H1 (cell line): ENCODE measurements at regions not wholly inside any gene's neighbourhood (a gene's known extent, or its start where the extent isn't known, plus 50 kb on each side); places are given as distances from the start of the nearest gene placed in this dataset.
"Not testable (repeated sequence)": the region's sequence is repeated elsewhere in the genome, so short reads cannot be mapped to it uniquely, and the experiment has no call there.

Experiments
- CTCF ChIA-PET: fragments of 300-600 bp; sonication (Branson Sonifier 250); formaldehyde crosslinking; loops from one replicate; lab custom pipeline; 2021; ENCODE audit not compliant: partially characterized antibody; lab: Charles Lee
- POLR2A ChIA-PET: fragments of 300-600 bp; sonication (Branson Sonifier 250); formaldehyde crosslinking; loops from one replicate; lab custom pipeline; 2021; ENCODE audit warnings: inconsistent platforms; ENCODE audit not compliant: partially characterized antibody; lab: Charles Lee
- DNase-seq, 2 experiments: peaks; one replicate each; pipeline versions ENCODE4 v3.0.0 to v3.0.0-alpha.2; 2010 to 2022; ENCODE audit warnings: low spot score in 2 of 2, low read depth in 1 of 2, mixed read lengths in 1 of 2
- FAIRE-seq: peaks from 2 replicates; lab custom pipeline; 2011; peaks lifted over from hg19 to GRCh38; lab: Jason Lieb, UNC
- H2AFZ ChIP-seq: 2 replicates; pipeline ENCODE4 v1.8.1; 2012; ENCODE audit warnings: low read length, inconsistent platforms
- H2AK5ac ChIP-seq: 2 replicates; pipeline ENCODE4 v1.6.1; 2013; ENCODE audit warnings: low read depth, low read length
- H2BK120ac ChIP-seq: replicated peaks from 2 replicates; pipeline ENCODE3; 2013; ENCODE audit warnings: low read depth, low read length, inconsistent platforms
- H2BK12ac ChIP-seq: 2 replicates; pipeline ENCODE4 v1.6.1; 2013; ENCODE audit warnings: low read depth, low read length
- H2BK15ac ChIP-seq: 2 replicates; pipeline ENCODE4 v1.6.1; 2013; ENCODE audit warnings: low read length
- H2BK20ac ChIP-seq: 2 replicates; pipeline ENCODE4 v1.6.1; 2013; ENCODE audit warnings: low read length
- H2BK5ac ChIP-seq: 2 replicates; pipeline ENCODE4 v1.6.1; 2013; ENCODE audit warnings: low read depth, low read length
- H3K14ac ChIP-seq: 2 replicates; pipeline ENCODE4 v1.6.1; 2013; ENCODE audit warnings: inconsistent platforms; ENCODE audit not compliant: insufficient read length
- H3K18ac ChIP-seq: 2 replicates; pipeline ENCODE4 v1.6.1; 2013; ENCODE audit warnings: low read length; ENCODE audit errors: extremely low read depth
- H3K23ac ChIP-seq: 2 replicates; pipeline ENCODE4 v1.6.1; 2013; ENCODE audit warnings: inconsistent platforms; ENCODE audit not compliant: insufficient read length
- H3K23me2 ChIP-seq: 2 replicates; pipeline ENCODE4 v1.6.1; 2013; ENCODE audit warnings: low read depth, low read length
- H3K27ac ChIP-seq: 2 replicates; pipeline ENCODE4 v1.6.1; 2011; ENCODE audit warnings: low read depth, low read length, inconsistent platforms
- H3K27me3 ChIP-seq, 4 experiments: replicated peaks in 1 of 4; 1 replicate in 1 of 4; 2 replicates in 3 of 4; pipeline versions ENCODE4 v1.6.1 to v1.8.1; 2011 to 2013; ENCODE audit warnings: low read length in 3 of 4, mild to moderate bottlenecking in 3 of 4, inconsistent platforms in 2 of 4, mixed read lengths in 2 of 4, moderate library complexity in 1 of 4; ENCODE audit not compliant: control insufficient read depth in 3 of 4, insufficient read depth in 3 of 4; ENCODE audit errors: extremely low read depth in 1 of 4
- H3K36me3 ChIP-seq, 4 experiments: 2 replicates each; pipeline versions ENCODE4 v1.6.1 to v1.8.1; 2011 to 2013; ENCODE audit warnings: mild to moderate bottlenecking in 4 of 4, low read length in 3 of 4, moderate library complexity in 2 of 4, control low read depth in 1 of 4, inconsistent platforms in 1 of 4; ENCODE audit not compliant: insufficient read depth in 4 of 4, control insufficient read depth in 2 of 4
- H3K4ac ChIP-seq: replicated peaks from 2 replicates; pipeline ENCODE3; 2013; ENCODE audit warnings: low read length, low read depth, mixed read lengths, inconsistent platforms; ENCODE audit not compliant: insufficient read length
- H3K4me1 ChIP-seq, 4 experiments: replicated peaks in 1 of 4; 1 replicate in 1 of 4; 2 replicates in 3 of 4; pipeline versions ENCODE4 v1.6.1 to v1.8.1; 2011 to 2013; ENCODE audit warnings: low read length in 3 of 4, inconsistent platforms in 2 of 4, mixed read lengths in 1 of 4; ENCODE audit not compliant: insufficient read depth in 4 of 4, control insufficient read depth in 3 of 4
- H3K4me2 ChIP-seq, 2 experiments: 2 replicates each; pipeline versions ENCODE4 v1.6.1 to v1.8.1; 2011 to 2013; ENCODE audit warnings: low read depth in 2 of 2, low read length in 2 of 2, control low read depth in 1 of 2, inconsistent platforms in 1 of 2, mild to moderate bottlenecking in 1 of 2; ENCODE audit not compliant: insufficient read depth in 1 of 2
- H3K4me3 ChIP-seq, 4 experiments: fragments of 200-600, 300-600 bp in 1 of 4; sonication (generic), shearing (Covaris generic), sonication (Bioruptor Twin) in 1 of 4; 2 replicates each; pipeline versions ENCODE4 v1.5.1 to v1.8.1; 2011 to 2016; ENCODE audit warnings: low read length in 4 of 4, low read depth in 3 of 4, control low read depth in 2 of 4, inconsistent platforms in 2 of 4, mild to moderate bottlenecking in 2 of 4, mixed read lengths in 1 of 4, moderate library complexity in 1 of 4; ENCODE audit not compliant: insufficient read depth in 2 of 4; ENCODE audit errors: extremely low read depth in 1 of 4
- H3K56ac ChIP-seq: replicated peaks from 2 replicates; pipeline ENCODE3; 2013; ENCODE audit warnings: low read depth, mild to moderate bottlenecking, mixed read lengths, low read length, inconsistent platforms; ENCODE audit not compliant: insufficient read length
- H3K79me1 ChIP-seq: 2 replicates; pipeline ENCODE4 v1.6.1; 2013; ENCODE audit warnings: low read depth, low read length, control low read depth
- H3K79me2 ChIP-seq, 2 experiments: 2 replicates each; pipeline versions ENCODE4 v1.6.1 to v1.8.1; 2012 to 2013; ENCODE audit warnings: low read length in 2 of 2, mild to moderate bottlenecking in 2 of 2, inconsistent platforms in 1 of 2; ENCODE audit not compliant: insufficient read depth in 2 of 2, control insufficient read depth in 1 of 2
- H3K9ac ChIP-seq, 4 experiments: replicated peaks in 1 of 4; 1 replicate in 1 of 4; 2 replicates in 3 of 4; pipeline versions ENCODE4 v1.6.1 to v1.8.1; 2011 to 2013; ENCODE audit warnings: low read depth in 3 of 4, low read length in 3 of 4, control low read depth in 2 of 4, mild to moderate bottlenecking in 2 of 4, moderate library complexity in 2 of 4, inconsistent platforms in 1 of 4; ENCODE audit errors: extremely low read depth in 1 of 4
- H3K9me3 ChIP-seq, 2 experiments: 2 replicates each; pipeline versions ENCODE4 v1.6.1 to v1.8.1; 2012 to 2013; ENCODE audit warnings: mild to moderate bottlenecking in 2 of 2, moderate library complexity in 2 of 2, control low read depth in 1 of 2, inconsistent platforms in 1 of 2, low read depth in 1 of 2, low read length in 1 of 2, mixed read lengths in 1 of 2; ENCODE audit not compliant: insufficient read depth in 2 of 2
- H4K20me1 ChIP-seq, 2 experiments: replicated peaks in 1 of 2; 2 replicates each; pipeline versions ENCODE3 to v1.8.1; 2011 to 2013; ENCODE audit warnings: inconsistent platforms in 2 of 2, low read length in 2 of 2, mild to moderate bottlenecking in 1 of 2; ENCODE audit not compliant: insufficient read depth in 2 of 2, control insufficient read depth in 1 of 2
- H4K5ac ChIP-seq: 2 replicates; pipeline ENCODE4 v1.6.1; 2013; ENCODE audit warnings: low read length, low read depth, mixed read lengths, inconsistent platforms; ENCODE audit not compliant: insufficient read length
- H4K8ac ChIP-seq: 2 replicates; pipeline ENCODE4 v1.8.0; 2013; ENCODE audit warnings: mild to moderate bottlenecking, moderate library complexity, low read length, inconsistent platforms; ENCODE audit not compliant: insufficient read depth; ENCODE audit errors: extremely low read depth
- H4K91ac ChIP-seq: replicated peaks from 2 replicates; pipeline ENCODE3; 2013; ENCODE audit warnings: low read length, mixed read lengths, inconsistent platforms; ENCODE audit not compliant: insufficient read length
- WGBS, 2 experiments: shearing (Covaris generic) in 1 of 2; methylation state at CpG; one replicate each; pipeline versions ENCODE4 v1.1.6 to v1.1.7; 2013 to 2015; ENCODE audit warnings: low lambda C conversion rate in 2 of 2, mixed read lengths in 2 of 2, inconsistent platforms in 1 of 2, low coverage in 1 of 2, missing lambda C conversion rate in 1 of 2; ENCODE audit not compliant: insufficient replicate concordance in 2 of 2, insufficient coverage in 1 of 2, insufficient read length in 1 of 2; ENCODE audit errors: extremely low coverage in 1 of 2, missing lambda C conversion rate in 1 of 2; 5-methylcytosine and 5-hydroxymethylcytosine counted together

GRCh38 chr21:6363591-6363990 is 4157.8 kb upstream of the TPTE start:
- FAIRE-seq, H4K91ac ChIP-seq, H2BK12ac ChIP-seq, H3K79me2 ChIP-seq, H2BK120ac ChIP-seq, H3K18ac ChIP-seq, H3K27me3 ChIP-seq, H3K4me1 ChIP-seq, H2BK20ac ChIP-seq, H3K9ac ChIP-seq, H3K27ac ChIP-seq, H2BK5ac ChIP-seq, H3K56ac ChIP-seq, H3K23ac ChIP-seq, H3K23me2 ChIP-seq, H4K5ac ChIP-seq, H3K79me1 ChIP-seq, H4K8ac ChIP-seq, H3K4ac ChIP-seq, H4K20me1 ChIP-seq, H3K36me3 ChIP-seq, H3K4me3 ChIP-seq, H3K4me2 ChIP-seq, POLR2A ChIA-PET, H3K14ac ChIP-seq, H3K9me3 ChIP-seq, H2AFZ ChIP-seq, H2BK15ac ChIP-seq, DNase-seq, H2AK5ac ChIP-seq: not testable (repeated sequence)
- CTCF ChIA-PET, result interaction anchor here (5.1 kb wide), 1 partner anchor 10 kb away, joined by 81 read pairs; no protein-coding TSS in a partner anchor
- no CpG with 5 or more reads among the region's 1 CpG for WGBS, 2 experiments

GRCh38 chr21:6368824-6369223 is 4152.6 kb upstream of the TPTE start:
- H3K14ac ChIP-seq, H3K36me3 ChIP-seq, H3K23ac ChIP-seq, H3K4ac ChIP-seq, H2BK5ac ChIP-seq, H3K56ac ChIP-seq, H3K9me3 ChIP-seq, H4K5ac ChIP-seq, H3K4me2 ChIP-seq, H3K27ac ChIP-seq, H4K20me1 ChIP-seq, H2BK20ac ChIP-seq, H3K23me2 ChIP-seq, H3K27me3 ChIP-seq, H3K79me1 ChIP-seq, H2BK120ac ChIP-seq, H4K91ac ChIP-seq, H2BK15ac ChIP-seq, H4K8ac ChIP-seq, H2BK12ac ChIP-seq, FAIRE-seq, H2AK5ac ChIP-seq, H3K79me2 ChIP-seq, H3K4me1 ChIP-seq, H2AFZ ChIP-seq: not testable (repeated sequence)
- Histone ChIP-seq H3K4me3 (peak overlapping the region in 2 of 4 experiments; percentile 41 to 47; a peak in 4 of 8 replicates), H3K18ac (peak overlapping the region; percentile 15; the same call in 1 of the 2 replicates), H3K9ac (peak overlapping the region in 2 of 4 experiments; percentile 45 to 85; a peak in 3 of 7 replicates)
- POLR2A ChIA-PET, result interaction anchor here (4.2 kb wide), 1 partner anchor 9 kb away, joined by 16 read pairs; no protein-coding TSS in a partner anchor
- DNase-seq, result peak in 1 of 2 experiments; percentile 63
- WGBS, 2 experiments, result 16% methylated on average over 7 of the region's 7 CpGs; no CpG with 5 or more reads in 1 of the 2 experiments
- CTCF ChIA-PET, result interaction anchor here (1.6 kb wide), 1 partner anchor 9 kb away, joined by 6 read pairs; no protein-coding TSS in a partner anchor
